Bronchial epithelial cell (primary cell): ENCODE measurements at regions not wholly inside any gene's neighbourhood (a gene's known extent, or its start where the extent isn't known, plus 50 kb on each side); places are given as distances from the start of the nearest gene placed in this dataset.

Source experiments
- DNase-seq: peaks from one replicate; pipeline ENCODE4 v3.0.0-alpha.2; 2010; ENCODE audit warnings: low read depth
- FAIRE-seq: peaks from 2 replicates; lab custom pipeline; 2011; peaks lifted over from hg19 to GRCh38; lab: Jason Lieb, UNC
- H3K27me3 ChIP-seq: 2 replicates; pipeline ENCODE4 v1.5.1; 2011; ENCODE audit warnings: low read length; ENCODE audit not compliant: control insufficient read depth, insufficient read depth
- H3K36me3 ChIP-seq: 2 replicates; pipeline ENCODE4 v1.5.1; 2011; ENCODE audit warnings: low read length; ENCODE audit not compliant: control insufficient read depth, insufficient read depth
- H3K4me3 ChIP-seq: 2 replicates; pipeline ENCODE4 v1.5.1; 2011; ENCODE audit warnings: mild to moderate bottlenecking, low read depth, low read length, control low read depth
- CTCF ChIP-seq: IDR thresholded peaks from 2 replicates; pipeline ENCODE4 v1.5.1; 2011; ENCODE audit warnings: mild to moderate bottlenecking, moderate library complexity, low read length, control low read depth, inconsistent platforms; ENCODE audit not compliant: insufficient read depth, severe bottlenecking

- H3K4me3 ChIP-seq = no peak overlapping the region
- no peak for TF ChIP-seq CTCF
- FAIRE-seq (no peak), DNase-seq (no peak)
- H3K27me3 ChIP-seq = peaks cover 13% of the 10 kb centered on the region
- H3K36me3 ChIP-seq = no peaks in the 10 kb centered on the region
Observed at GRCh38 chr7:22665923-22666322, 61.1 kb upstream of the IL6 start.

GRCh38 chr7:22664988-22665798 lies 61.8 kb upstream of the IL6 start:
- DNase-seq (no peak), FAIRE-seq (no peak)
- TF ChIP-seq CTCF = no peak
- Histone ChIP-seq H3K27me3 (peaks cover 14% of the 10 kb centered on the region), H3K36me3 (no peaks in the 10 kb centered on the region), H3K4me3 (no peak overlapping the region)

- Histone ChIP-seq H3K27me3 (peaks cover 16% of the 10 kb centered on the region), H3K36me3 (no peaks in the 10 kb centered on the region), H3K4me3 (no peak overlapping the region)
- no peak for TF ChIP-seq CTCF
- FAIRE-seq (no peak), DNase-seq (no peak)
Observed at GRCh38 chr7:22663721-22664120, 63.3 kb upstream of the IL6 start.

- DNase-seq (no peak), FAIRE-seq (no peak)
- no peak for TF ChIP-seq CTCF
- peaks cover 16% of the 10 kb centered on the region for H3K27me3 ChIP-seq
- H3K4me3 ChIP-seq = no peak overlapping the region
- no peaks in the 10 kb centered on the region for H3K36me3 ChIP-seq
Observed at GRCh38 chr7:22663357-22663718, 63.7 kb upstream of the IL6 start.

GRCh38 chr7:22662556-22663356 lies 64.2 kb upstream of the IL6 start:
- FAIRE-seq = no peak

More at GRCh38 chr7:22662556-22663356, 64.2 kb upstream of the IL6 start:
- no peak for TF ChIP-seq CTCF
- H3K4me3 ChIP-seq = no peak overlapping the region
- DNase-seq = no peak
- H3K27me3 ChIP-seq = peaks cover 16% of the 10 kb centered on the region
- no peaks in the 10 kb centered on the region for H3K36me3 ChIP-seq
